Medulla oblongata (tissue), 1 donor: ENCODE measurements at regions not wholly inside any gene's neighbourhood (a gene's known extent, or its start where the extent isn't known, plus 50 kb on each side); places are given as distances from the start of the nearest gene placed in this dataset.
"Not testable (repeated sequence)": the region's sequence is repeated elsewhere in the genome, so short reads cannot be mapped to it uniquely, and the experiment has no call there.

Source experiments
- DNase-seq: peaks from one replicate; pipeline ENCODE4 v3.0.0-alpha.2; 2015; ENCODE audit errors: extremely low spot score

DNA sequence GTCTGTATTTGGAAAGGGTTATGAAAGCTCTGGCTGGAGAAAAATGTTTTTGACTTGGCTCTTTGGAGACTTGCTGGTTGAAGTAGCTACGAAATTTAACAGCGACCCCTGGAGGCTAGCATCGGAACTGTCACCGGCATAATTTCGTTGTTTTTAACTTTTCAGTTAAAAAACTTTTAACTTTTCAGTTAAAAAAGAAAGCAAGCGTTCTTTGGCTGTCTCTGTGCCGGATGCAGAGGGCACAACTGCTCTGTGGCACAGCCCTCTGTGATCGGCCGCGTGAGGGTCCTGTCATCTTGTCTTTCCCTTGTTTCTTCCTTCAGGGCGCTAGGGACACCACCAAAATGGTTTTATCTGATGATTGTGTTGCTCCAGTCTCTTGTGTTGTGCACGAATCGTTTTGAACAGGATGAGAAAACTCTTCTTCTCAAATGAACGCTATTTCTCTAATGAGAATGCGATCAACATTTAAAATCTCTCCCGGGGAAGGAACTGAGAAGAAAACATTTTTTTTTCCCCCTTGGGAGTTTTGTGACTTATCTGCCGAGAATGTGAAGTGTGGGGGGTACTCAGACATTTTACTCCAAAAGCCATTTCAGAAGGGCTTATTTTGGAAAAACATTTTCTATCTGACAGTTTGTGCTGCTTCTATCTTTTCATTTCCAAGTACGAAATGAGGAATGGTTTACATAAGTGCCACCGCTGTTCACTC lies 57.1 kb downstream of the ADCYAP1 start:
- DNase-seq = peak; percentile 20

DNA sequence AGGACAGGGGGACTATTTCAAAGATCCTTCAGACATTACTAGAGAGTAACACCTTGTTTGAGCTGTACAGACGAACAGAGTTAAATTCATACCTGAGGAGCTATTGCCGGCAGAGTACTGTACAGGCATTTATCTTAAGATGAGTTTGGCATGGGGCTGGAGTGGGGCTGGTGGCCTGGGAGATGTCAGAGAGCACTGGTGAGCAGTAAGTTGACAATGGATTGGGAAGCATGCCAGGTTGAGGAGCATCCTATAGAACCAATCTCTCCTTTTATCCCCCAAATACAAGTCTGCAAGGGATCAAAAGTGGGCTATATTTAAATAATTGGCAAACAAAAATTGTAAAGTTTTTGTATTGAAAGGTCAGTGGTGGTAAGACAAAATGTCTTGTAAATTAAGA lies 58.6 kb downstream of the ADCYAP1 start:
- no peak for DNase-seq

DNA sequence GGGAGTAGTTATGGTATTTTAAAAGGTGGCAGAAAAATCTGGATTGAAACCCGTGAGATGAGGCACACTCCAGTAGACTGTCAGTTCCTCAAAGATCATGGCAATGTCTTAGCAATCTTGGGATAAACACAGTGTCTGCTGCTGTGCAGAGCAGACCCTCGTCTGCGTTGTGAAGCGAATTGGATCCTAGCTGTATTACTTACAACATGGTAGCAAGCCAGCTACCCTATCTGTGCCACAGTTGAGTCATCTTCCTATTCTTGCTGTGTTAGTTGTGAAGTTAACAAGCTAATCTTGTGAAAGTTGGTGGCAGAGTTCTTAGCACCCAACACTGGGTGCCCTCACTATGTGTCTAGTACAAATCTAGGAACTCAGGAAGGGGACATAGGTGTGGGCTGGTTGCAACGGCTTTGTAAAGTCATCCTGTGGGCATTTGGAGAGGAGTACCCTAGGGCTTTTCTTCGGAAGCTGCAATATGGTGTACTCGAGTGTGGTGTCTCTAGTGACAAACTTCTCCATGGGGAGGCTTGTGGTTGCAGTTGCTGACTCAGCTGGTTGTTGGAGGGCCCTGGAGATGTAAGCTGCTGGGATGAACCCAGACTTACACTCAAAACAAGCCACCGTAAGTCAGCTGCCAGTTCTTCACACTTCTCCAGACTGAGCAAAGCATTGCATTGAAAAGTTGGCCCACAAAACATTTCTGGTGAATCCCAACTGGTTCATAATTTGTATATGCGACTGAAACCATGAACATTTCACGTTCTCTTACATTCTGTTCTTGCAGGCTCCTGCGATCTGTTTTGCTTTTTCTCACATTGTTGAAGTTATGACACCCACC lies 61.5 kb downstream of the ADCYAP1 start:
- DNase-seq = no peak

DNA sequence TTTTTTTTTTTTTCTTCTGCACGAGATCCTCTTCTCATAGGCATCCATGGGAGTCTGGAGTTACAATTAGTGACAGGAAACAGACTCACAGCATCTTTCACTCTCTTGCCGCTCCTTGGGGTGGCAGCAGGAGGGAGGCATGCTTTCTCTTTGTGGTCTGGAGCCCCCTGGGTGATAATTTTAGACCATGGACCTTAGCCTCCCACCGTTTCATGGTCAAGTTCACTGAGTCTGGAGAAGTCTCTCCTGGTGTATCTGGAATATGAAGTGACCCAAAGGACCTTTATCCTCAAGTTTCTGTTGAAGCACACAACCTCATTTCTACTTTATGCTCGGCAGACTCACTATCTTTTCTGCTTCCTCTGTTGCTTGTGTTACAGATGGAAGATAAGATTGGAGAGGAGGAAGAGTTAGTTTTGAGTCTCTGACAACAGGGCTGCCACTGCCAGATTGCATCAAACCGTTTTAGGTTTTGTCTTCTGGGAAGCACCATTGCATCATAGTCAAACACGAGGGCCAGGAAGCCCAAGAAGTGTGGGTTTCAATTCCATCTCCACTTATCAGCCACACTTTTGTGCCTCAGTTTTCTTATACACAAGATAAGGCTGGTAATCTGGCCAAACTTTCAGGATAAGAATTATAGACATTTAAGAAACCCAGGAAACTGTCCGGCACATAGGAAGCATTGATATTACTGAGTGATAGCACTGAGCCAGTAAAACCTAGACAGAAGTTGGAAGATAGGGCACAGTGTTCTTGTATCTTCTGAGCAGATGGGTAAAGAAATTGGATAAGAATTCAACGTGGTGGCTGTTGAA lies 62.3 kb downstream of the ADCYAP1 start:
- no peak for DNase-seq

DNA sequence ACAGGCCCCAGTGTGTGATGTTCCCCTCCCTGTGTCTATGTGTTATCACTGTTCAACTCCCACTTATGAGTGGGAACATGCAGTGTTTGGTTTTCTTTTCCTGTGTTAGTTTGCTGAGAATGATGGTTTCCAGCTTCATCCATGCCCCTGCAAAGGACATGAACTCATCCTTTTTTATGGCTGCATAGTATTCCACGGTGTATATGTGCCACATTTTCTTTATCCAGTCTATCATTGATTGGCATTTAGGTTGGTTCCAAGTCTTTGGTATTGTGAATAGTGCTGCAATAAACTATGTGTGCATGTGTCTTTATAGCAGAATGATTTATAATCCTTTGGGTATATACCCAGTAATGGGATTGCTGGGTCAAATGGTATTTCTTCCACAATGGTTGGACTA lies 64.2 kb downstream of the ADCYAP1 start:
- DNase-seq = not testable (repeated sequence)

DNA sequence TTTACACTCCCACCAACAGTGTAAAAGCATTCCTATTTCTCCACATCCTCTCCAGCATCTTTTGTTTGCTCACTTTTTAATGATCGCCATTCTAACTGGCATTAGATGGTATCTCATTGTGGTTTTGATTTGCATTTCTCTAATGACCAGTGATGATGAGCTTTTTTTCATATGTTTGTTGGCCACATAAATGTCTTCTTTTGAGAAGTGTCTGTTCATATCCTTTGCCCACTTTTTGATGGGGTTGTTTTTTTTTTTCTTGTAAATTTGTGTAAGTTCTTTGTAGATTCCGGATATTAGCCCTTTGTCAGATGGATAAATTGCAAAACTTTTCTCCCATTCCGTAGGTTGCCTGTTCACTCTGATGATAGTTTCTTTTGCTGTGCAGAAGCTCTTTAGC lies 64.6 kb downstream of the ADCYAP1 start:
- DNase-seq = not testable (repeated sequence)

DNA sequence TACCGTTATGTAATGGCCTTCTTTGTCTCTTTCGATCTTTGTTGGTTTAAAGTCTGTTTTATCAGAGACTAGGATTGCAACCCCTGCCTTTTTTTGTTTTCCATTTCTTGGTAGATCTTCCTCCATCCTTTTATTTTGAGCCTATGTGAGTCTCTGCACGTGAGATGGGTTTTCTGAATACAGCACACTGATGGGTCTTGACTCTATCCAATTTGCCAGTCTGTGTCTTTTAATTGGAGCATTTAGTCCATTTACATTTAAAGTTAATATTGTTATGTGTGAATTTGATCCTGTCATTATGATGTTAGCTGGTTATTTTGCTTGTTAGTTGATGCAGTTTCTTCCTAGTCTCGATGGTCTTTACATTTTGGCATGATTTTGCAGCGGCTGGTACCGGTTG lies 69.9 kb downstream of the ADCYAP1 start:
- not testable (repeated sequence) for DNase-seq

DNA sequence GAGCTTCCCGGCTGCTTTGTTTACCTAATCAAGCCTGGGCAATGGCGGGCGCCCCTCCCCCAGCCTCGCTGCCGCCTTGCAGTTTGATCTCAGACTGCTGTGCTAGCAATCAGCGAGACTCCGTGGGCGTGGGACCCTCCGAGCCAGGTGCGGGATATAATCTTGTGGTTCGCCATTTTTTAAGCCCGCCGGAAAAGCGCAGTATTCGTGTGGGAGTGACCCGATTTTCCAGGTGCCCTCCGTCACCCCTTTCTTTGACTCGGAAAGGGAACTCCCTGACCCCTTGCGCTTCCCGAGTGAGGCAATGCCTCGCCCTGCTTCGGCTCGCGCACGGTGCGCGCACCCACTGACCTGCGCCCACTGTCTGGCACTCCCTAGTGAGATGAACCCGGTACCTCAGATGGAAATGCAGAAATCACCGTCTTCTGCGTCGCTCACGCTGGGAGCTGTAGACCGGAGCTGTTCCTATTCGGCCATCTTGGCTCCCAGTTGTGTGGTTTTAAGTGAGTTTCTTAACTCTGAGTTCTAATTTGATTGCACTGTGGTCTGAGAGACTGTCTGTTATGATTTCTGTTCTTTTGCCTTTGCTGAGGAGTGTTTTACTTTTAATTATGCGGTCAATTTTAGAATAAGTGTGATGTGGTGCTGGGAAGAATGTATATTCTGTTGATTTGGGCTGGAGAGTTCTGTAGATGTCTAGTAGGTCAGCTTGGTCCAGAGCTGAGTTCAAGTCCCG lies 71.9 kb downstream of the ADCYAP1 start:
- not testable (repeated sequence) for DNase-seq

DNA sequence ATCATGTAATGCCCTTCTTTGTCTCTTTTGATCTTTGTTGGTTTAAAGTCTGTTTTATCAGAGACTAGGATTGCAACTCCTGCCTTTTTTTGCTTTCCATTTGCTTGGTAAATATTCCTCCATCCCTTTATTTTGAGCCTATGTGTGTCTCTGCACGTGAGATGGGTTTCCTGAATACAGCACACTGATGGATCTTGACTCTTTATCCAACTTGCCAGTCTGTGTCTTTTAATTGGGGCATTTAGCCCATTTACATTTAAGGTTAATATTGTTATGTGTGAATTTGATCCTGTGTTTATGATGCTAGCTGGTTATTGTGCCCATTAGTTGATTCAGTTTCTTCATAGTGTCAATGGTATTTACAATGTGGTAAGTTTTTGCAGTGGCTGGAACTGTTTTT lies 72.7 kb downstream of the ADCYAP1 start:
- DNase-seq = not testable (repeated sequence)

DNA sequence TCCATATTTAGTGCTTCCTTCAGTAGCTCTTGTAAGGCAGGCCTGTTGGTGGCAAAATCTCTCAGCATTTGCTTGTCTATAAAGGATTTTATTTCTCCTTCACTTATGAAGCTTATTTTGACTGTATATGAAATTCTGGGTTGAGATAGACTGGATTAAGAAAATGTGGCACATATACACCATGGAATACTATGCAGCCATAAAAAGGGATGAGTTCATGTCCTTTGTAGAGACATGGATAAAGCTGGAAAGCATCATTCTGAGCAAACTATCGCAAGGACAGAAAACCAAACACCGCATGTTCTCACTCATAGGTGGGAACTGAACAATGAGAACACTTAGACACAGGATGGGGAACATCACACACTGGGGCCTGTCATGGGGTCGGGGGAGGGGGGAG lies 73.1 kb downstream of the ADCYAP1 start:
- DNase-seq = not testable (repeated sequence)

DNA sequence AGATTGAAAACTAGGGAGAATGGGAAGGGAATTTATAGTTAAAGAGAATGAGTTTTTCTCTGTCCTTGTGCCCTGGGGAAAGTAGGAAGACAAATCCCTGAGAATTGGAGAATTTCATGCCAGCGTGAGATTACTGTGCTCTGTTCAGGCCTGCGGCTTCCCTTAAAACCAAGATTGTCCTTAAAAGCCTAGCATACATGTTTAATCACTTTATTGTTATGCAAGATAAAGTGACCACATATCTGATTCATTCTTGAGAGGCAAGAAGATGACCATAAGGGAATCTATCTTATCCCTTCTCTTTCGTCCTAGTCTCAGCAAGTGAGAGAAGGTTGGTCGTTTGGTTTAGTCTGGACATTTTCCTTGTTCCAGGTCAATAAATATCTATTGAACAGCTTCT lies 75.9 kb downstream of the ADCYAP1 start:
- DNase-seq = no peak

DNA sequence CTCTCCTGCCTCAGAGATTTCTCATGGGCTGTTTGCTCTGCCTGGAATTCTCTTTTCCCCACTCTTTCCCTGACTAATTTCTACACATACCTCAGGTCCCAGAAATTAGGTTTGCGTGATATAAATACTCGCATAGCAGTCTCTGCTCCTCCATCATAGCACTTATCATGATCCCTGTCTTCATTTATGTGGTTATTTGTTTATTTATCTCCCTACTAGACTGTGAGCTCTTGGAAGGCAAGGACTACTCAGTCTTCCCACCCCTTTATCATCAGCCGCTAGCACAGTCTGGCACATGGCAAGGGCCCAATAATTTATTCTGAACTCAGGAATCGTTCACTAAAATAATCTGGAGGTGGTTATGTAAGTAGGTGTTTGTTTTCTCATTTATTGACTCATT lies 79.3 kb downstream of the ADCYAP1 start:
- no peak for DNase-seq

DNA sequence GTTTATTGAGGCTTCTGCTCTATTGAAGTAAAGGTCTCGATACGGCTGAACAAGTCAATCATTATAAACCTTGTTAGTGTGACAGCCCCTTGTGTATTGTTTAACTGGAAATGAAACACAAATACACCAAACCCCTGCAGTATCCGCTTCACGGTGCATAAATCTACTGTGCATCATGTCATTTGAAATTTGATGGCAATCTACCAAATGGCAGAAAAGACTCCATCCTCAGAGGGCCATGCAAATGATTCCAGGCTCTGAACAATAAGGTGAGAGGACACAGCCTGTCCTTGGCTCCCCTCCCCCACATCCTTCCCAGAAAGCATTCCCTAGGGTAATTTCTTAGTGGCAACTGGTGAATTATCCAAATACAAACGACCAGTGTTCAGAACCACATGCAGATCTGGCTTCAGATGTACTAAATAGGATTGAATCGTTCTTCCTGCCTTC lies 80.6 kb downstream of the ADCYAP1 start:
- DNase-seq = no peak

DNA sequence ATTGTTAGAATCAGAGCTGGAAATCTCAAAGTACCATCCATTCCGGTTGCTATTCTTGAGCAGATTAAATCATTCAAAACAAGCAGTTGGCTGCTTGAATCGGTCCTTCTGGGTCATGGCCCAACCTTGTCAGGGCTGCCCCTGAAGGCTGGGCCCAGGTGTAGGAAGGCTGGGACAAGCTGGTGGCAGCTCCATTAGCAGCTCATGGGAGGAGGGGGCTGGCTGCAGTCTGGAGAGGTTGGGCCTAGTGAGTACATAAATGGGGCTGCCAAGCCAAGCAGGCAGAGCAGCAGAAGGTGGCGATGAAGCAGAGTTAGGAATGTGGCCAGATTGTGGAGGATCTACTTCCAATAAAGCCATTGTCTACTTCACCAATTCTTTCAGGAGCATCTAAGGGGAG lies 81.4 kb downstream of the ADCYAP1 start:
- DNase-seq = no peak

DNA sequence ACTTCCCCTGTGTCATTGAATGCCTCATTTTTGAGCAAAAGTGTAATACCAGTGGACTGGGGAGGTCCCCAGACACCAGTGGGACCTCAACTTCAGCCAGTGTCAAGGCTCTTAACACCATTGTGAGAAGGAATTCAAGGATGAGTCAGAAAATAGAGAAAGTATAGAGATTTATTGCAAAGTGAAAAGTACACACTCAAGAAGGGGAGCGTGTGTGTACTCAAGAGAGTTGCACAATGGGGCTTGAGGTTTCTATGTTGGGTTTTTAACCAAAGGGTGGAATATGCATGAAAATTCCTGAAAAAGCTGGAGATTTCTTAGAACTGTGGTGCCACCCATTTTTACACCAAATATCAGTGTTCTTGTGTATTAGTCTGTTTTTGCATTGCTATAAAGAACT lies 81.9 kb downstream of the ADCYAP1 start:
- no peak for DNase-seq

DNA sequence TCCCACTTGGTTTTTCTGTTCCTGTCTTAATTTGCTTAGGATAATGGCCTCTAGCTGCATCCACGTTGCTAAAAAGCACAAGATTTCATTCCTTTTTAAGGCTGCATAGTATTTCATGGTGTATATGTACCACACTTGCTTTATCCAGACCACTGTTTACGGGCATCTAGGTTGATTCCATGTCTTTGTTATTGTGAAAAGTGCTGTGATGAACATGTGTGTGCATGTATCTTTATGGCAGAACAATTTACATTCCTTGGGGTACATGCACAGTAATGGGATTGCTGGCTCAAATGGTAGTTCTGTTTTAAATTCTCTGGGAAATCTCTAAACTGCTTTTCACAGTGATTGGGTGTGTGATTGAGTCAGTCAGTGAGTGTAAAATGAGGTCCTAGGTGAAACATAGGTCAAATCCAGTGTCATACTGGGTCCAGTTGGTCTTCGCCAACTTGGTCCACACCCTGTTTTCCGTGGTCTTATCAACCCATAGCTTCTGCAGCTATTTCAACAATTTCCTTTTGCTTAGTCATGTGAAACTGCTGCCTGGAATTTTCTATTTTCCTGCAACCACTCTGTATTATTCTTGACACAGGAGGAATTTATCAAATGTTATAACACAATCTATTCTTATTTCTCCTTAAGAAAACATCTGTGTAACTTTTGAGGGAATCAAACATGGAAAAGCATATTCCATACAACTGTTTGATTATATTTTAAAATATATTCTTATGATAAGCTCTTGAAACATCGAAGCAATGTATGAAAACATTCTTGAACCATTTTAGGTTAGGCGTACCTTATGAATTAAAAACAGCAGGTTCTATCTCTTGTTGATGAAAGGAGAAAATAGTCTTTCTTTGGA lies 82.9 kb downstream of the ADCYAP1 start:
- no peak for DNase-seq

DNA sequence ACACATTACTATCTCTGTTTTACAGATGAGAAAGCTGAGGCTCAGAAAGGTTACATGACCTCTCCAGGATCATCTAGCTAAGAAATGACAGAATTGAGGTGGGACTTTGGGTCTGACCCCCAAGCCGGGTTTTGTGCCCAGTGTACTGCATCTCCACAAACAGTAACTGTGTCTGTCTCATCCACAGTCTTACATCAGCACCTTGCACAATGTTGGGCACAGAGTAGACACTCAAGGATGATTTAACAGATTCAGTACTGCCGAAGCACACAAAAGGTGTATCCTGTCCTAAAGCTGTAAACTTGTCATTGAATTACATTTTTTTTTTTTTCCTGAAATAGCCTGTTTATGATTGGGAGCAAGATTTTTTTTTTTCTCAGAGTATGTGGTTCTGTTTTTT lies 84.8 kb downstream of the ADCYAP1 start:
- DNase-seq = no peak

DNA sequence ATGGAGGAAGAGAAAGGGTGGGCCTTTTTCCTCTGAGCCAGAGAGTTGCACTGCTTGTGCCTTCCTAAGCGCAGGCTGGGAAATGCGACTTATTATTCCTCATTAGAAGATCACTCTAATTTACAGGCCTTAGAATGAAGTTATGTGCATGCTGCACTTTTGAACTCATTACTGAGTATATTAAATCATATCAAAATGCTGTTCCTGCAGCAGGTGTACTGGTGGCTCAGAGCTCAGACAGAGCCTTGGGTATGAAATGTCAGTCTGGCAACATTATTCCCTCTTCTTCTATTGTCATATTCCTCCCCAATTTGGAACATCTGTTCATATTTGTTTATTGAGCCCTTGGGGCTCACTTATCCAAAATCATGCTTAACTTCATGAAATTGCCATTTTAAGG lies 85.5 kb downstream of the ADCYAP1 start:
- no peak for DNase-seq

DNA sequence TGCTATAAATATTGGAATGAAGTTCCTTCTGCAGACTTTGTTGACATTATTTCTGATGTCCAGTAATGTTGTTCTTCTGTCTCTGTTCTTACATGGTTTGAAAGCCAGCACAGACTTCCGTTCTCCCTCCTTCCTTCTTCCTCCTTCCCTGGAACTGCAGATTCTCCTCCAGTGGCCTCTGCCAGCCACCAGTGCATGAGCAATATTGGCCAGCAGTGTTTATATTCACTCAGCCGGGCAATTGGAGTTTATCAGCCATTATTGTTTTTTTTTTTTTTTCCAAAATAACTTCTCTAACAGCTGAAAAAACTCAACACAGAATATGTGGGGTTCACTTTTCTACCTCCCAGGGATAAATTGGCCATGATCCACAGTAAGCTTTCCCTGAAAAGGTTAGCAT lies 86.8 kb downstream of the ADCYAP1 start:
- no peak for DNase-seq

DNA sequence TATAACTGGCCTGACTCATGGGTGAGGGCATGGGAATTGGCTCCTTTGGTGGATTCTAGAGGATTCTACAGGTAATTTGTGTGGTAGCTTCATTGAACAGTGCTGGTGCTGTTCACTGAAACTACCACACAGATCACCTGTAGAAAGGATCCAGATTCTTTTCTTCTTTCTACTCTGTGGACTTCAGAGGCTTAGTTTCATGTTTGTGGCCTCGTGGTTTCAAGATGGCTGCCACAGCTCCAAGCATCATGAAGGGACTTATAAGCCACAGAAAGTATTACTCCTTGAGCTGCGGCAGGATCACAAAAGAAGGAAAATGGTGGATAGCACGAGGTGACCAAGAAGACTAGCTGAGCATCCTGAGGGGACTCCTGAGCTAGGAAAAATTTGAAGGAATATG lies 88.9 kb downstream of the ADCYAP1 start:
- no peak for DNase-seq

DNA sequence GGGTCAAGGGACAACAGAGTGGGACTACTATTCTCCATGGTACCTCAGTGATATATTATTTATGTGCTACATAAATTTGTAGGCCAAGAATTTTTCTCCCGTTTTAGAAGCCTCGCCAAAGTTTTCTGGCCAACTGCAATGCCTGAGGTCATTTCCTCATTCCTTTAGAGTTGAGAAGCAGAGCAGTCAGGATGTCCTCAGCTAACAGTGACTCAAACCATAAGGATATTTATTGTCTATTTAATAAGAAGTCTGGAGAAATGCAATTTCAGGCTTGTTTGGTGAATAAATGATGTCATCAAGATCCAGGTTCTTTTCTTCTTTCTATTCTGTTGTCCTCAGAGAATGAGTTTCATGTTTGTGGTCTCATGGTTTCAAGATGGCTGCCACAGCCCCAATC lies 91.0 kb downstream of the ADCYAP1 start:
- DNase-seq = no peak
